HG02763 (cell line): ENCODE measurements at regions not wholly inside any gene's neighbourhood (a gene's known extent, or its start where the extent isn't known, plus 50 kb on each side); places are given as distances from the start of the nearest gene placed in this dataset.
"Not testable (repeated sequence)": the region's sequence is repeated elsewhere in the genome, so short reads cannot be mapped to it uniquely, and the experiment has no call there.

Source experiments
- ATAC-seq: cut with Tn5 transposase; IDR thresholded peaks from one replicate; pipeline ENCODE4 v1.9.1; 2021; ENCODE audit warnings: mild to moderate bottlenecking, moderate library complexity; ENCODE audit not compliant: unreplicated experiment

DNA sequence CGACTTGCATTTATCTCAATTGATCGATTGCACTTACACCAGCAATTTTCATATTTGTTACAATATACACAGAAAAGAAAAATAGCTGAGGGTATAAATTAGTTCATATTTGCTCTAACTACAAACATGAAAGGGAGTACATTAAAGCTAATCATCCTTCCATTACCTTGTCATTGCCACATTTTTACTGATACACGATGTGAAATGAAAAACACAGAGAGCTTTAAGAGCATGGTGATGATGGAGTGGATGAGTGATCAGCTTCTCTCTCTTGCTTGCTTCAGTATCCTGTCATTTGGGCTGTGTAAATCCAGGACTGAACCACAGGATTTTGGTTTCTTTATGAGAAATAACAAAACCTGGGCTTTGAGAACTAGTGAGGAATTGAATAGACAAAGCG lies 1207.5 kb upstream of the GOT2 start:
- ATAC-seq = no peak

DNA sequence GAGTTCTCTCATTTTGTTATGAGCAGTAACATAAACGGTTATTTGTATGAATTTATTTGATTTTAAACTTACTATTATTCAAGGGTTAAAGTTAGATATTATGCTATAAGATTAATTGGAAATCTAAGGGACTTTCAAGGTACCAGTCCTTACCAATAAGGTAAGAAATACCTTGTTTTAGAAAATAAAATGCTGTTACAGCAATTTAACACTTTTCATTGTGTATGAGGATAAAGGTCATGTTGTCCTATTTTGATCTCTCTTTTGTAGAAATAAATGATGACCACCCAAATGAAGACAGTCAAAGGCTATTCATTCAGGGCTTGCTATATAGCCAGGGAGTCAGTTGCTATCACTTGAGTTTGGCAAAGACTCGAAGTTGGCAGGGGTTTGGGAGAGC lies 1185.9 kb upstream of the GOT2 start:
- ATAC-seq = no peak

DNA sequence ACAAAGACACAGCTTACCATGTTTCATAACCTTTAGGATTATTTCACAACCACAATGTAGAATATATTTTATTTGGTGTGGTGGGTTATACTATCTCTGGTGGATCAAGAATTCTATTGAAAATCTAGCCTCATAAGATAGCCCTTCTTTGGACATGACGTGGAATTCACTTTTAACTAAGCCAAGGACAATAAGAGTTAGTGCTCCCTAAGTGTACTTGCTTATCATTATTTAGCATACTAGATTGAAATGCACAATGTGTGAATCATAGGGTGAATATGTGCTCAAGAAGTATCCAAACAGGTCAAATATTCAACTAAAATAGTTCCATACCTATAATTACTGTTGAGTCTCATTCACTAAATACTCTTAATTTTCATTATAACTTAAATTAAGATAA lies 1179.5 kb upstream of the GOT2 start:
- ATAC-seq = no peak

DNA sequence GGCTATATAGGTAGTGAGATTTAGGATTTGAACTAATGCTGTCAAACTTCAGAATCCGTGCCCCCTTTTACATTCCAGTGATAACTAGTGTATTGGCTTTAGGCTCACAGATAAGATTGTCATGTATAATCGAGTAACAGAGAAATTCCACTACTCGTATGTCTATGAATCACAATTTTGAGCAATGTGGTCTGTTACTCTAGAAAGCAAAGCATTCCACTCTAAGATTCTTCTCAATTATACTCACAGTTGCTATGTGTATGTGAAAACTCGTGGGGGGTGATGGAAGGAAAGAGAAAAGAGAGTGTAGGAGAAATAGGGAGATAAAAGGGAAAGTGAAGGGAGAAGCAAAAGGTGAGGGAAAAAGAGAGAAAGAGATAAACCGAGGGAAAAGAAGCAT lies 1175.1 kb upstream of the GOT2 start:
- ATAC-seq = no peak

DNA sequence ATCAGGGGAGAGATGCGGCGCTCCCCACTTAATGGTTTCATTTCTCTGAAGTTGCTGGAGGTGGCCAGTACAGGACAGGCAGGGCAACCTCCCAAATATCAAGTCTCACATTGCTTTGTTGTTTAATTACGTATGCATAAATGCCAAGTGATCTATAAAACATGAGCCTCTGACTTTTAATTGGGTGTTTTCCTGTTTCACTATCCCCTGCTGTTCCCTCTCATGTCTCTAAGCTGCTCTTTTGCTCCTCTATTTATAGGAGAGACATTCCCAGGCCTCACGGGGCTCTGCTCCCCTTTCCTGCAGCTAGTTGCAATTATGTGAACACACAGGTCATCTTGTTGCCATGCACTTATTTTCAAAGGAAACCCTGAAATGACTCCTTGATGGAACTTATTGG lies 1173.5 kb upstream of the GOT2 start:
- ATAC-seq = no peak

DNA sequence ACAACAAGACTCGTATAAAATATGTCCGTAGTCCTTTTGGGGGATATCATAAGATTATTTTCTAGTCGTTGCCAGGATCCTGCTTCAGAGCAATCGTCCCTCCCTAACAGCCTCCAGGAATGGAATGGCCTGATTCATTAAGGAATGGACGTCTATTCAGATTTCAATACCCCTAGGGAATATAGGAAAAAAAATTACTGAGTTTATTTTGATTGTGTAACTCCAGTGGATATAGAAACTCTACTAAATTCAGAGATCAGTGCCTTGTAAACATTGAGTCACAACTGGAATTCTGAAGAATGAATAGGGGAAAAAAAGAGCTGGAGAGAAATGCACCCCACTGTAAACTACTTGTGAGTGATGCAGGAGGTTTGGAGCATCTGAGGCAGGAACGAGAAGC lies 1171.5 kb upstream of the GOT2 start:
- ATAC-seq = no peak

DNA sequence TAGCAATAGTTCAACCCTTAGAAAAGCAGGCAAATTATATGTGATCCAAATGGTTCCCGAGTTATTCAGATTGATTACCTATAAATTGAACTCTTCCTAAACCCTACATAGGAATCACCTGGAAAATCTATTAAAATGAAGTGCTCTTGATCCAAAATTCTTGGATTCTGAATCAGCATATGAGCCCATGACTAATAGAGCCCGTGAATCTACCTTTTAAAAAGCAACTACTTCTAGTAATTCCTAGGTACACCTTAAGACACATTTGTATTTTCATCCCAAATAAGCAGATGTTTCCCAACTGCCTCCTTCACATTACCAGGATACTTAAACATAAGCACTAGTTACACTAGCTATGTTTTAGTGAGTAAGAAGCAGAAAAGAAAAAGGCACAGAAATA lies 1171.0 kb upstream of the GOT2 start:
- ATAC-seq = no peak

DNA sequence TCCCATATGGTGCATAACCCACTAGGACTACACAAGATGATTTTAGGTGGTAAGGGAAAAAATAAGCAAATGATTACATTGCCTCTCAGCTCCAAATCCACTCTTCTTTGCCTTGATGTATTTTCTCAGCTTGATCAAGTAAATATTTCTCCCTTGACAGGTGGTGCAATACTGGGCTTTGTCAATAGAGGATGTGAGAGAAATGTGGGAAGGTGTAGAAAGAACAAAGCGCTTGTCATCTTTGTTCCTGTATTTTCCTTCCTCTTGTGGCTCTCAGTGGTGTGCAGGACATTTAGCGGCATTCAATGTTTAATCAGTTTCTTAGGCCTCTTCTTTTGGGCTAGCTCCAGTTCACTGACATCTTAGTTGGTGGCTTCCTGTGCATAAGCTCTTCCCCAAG lies 1165.8 kb upstream of the GOT2 start:
- ATAC-seq = no peak

DNA sequence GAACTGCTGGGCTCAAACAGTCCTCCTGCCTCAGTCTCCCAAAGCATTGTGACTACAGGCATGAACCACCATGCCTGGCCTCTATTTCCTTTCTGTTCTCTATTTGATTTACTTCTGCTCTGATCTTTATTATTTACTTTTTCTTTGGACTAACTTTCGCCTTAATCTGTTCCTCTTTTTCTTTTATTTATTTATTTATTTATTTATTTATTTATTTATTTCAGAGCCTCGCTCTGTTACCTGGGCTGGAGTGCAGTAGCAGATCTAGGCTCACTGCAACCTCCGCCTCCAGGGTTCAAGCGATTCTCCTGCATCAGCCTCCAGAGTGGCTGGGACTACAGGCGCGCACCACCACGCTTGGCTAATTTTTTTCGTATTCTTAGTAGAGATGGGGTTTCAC lies 1158.3 kb upstream of the GOT2 start:
- ATAC-seq = no peak

DNA sequence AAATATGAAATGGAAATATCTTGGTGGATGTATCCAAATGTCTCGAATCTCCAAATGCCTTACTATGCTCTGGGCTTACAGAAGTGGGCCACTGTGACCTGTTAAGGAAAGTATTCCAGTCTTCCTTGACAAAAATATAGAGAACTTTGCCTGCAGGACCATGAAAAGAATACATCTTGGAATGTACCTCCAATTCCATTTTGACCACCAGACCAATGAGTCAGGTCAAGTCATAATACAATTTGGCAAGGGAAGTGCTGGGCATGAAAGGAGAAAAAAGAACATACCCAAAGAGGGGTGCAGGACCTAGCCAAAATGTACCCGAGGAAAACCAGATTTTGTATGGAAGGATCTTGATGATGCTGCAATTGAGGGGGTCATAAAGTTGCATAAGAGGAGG lies 1153.7 kb upstream of the GOT2 start:
- no peak for ATAC-seq

DNA sequence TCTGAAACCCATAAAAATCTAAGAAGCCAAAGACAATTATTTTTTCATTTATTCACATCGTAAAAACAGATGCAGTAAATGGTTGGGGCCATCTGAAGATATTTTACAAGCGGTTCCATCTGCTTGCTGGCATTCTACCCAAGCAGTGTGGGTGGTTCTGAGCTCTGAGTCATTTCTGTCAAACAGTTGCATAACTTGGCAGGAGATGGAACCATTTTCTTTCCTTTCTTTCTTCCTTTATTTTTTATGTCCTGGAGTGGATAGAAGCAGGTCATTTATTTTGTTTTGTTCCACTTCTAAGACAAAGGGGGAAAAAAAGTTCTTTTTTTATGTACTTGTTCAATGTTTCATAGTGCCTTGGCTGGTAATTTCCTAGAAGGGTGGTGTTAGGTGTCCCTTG lies 1151.9 kb upstream of the GOT2 start:
- no peak for ATAC-seq

DNA sequence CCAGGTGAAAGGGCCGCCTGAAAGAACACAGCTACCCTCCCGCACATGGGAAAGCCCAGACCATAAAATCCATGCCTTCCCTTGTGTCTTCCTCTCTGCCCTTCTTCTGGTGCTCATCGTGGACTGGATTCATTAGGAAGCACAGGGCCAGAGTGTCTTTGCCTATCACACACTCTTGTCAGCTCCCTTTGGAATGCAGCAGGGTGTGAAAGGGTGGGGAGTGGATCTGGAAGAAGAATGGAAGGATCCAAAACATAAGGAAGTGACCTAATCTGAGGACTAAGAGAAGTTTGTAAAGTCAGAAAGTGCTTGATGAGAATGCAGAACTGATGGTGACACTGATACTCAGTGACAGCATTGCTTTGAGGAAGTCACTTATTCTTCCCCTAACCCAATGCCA lies 1147.3 kb upstream of the GOT2 start:
- no peak for ATAC-seq

DNA sequence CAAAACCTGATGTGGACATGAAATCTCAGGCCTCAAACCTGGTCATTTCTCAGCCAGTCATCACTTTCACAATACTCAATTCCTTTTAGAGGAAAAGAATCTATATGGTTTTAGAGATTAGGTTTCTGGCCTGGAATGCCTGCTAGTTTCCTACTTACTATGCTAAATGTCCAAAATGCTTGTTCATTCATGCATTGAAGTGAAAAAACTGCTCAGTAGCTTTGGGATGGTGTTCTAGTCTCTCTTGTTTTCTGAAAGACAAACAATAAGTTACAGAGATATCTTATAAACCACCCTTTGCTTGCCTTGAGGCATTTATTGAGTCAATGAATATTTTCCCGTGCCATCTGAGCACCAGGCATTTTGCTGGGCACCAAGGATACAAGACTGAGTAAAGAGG lies 1146.5 kb upstream of the GOT2 start:
- ATAC-seq = no peak

DNA sequence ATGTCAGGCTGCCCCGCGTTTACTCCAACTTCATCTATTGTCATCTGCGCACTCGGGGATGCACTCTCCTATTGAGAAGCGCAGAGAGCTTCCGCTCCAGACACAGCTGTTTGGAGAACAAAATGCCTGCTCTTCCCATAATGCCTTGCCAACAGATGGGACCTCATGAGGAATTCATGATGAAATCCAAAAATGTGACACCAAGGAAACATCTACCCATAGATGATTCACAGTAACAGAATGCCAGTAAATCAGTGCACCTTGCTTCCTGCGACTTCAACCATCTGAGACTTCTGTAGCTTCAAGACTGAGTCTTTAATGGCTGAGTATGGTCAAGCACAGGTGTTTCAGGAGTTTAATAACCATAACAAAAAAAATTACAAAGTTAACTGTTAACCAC lies 1144.9 kb upstream of the GOT2 start:
- no peak for ATAC-seq

DNA sequence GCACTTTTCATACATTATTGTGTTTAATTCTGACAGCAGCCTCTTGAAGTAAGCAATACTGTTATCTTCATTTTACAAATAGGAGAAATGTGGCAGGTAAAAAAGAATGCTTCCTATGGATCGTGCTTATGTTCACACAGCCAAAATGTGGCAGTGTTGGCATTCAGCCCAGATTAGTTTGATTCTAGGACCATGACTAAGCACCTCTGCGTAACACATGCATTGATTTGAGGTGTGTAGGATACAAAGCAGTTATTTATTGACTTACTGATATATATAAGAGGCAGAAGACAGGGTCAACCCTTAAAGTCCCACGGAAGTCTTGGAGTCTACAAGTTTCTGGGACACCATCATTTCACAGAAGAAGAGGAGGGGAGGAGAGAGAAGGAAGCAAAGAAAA lies 1144.4 kb upstream of the GOT2 start:
- no peak for ATAC-seq

DNA sequence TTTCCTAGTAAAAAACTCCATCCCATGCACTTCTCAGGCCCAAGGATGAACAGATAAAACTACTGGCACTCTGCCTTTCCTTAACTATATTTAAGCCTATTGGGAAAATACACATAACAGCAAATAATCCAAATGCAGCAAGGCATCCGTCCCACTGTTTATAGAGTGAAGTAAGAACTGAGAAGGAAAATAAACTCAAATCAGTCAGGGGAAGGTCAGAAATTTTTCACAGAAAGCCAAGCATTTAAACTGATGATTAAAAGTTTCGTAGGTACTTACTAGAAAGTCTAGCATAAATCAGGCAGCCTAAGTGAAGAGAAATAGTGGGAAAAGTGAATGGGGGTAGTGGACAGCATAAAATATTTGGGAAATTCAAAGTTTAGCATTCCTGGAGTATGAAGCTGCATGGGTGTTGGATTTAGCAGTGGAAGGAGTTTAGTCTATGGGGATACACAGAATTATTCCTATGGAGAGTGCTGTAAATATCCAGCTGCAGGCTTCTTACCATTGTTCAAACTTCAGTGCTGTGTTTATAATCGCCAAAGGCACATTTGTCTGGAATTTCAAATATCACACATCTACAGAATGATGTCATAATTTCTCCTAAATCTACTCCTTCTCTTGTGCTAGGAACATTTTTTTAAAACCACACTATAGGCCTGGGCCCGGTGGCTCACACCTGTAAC lies 1131.0 kb upstream of the GOT2 start:
- ATAC-seq = no peak

DNA sequence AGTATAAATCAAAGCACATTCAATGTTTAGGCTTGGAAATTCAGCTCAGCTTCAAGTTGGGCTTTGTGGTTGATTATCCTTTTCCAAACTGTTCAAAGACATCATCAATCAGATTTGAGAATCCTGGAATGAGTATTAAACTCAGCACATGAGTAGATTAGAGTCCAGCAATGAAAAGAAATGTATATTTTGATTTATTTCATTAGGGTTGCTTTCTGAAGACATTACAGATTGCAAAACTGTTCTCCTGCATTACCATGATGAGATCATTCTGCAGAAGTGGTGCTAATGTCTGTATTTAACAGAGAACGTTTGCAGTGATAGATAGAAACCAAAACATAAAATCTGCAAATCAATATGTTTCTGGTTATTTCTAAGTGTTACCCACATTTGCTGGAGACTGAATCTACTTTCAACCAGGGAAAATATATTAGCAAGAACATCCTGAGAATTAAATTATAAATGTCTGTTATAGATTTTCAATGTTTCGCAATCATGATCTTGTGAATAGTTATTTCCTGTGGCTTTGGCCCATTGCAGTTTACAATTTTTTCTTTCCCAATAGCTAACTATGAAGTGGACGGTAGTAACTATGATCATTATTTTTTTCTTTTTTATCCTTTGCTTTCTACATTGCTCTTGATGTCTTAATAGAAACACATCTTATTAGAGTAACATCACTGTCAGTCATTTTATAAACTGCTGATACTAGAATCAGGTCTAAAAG lies 1125.7 kb upstream of the GOT2 start:
- ATAC-seq = no peak

DNA sequence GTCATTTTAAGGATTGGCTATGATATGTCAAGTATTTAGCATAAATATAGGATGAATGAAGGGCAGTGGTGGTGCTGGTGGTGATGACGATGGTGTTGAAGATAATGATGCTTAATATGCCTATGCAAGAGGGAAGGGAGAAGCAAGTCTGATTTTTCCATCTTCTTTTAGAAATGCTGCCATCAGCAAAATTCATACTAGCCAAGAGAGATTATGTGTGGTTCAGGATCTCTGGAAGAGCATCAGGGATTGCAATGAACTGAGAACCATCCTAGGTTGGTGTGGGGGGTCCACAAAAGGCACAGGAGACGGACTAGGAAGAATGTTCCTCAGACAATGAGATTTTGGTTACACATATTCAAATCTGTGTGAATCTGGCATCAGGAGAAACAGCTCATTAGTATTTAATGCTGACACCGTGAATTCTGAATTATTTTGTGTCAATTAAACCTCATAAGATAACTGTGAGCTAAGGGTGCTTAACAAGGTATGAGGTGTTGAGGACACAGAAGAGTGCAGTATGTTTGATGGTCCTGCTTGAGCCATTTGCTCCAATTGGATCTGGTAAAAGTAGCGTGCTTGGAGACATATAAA lies 1120.8 kb upstream of the GOT2 start:
- ATAC-seq = no peak

DNA sequence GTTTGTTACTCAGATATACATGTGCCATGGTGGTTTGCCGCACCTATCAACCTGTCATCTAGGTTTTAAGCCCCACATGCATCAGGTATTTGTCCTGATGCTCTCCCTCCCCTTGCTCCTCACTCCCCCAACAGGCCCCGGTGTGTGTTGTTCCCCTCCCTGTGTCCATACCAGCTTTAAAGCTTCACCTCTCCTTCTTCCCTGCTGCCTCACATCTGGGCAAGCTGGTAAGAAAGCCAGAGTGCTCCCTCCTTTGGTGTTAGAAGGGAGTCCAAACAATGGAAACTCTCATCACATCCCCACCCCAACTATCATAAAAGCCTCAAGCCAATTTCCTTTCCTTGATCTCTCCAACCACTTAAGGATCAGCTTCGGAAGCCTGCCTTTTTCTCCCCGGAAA lies 1115.6 kb upstream of the GOT2 start:
- ATAC-seq = no peak

DNA sequence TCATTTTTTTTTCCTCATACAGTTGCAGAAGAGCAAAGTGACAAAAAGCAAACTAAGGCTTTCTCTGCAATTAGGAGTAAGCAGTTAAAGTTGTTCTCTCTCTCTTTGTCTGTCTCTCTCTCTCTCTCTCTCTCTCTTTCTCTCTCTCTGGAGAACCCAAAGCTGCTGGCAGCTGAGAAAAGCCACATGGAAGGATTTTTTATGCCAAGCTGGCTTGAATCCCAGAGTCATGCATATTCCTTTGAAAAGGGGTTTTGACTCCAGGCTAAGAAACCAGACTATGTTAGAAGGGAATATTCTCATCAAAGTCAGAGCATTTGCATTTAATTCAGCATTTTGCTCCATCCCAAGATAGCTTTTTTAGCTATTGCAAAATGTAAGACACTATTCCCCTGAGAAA lies 1114.2 kb upstream of the GOT2 start:
- no peak for ATAC-seq

DNA sequence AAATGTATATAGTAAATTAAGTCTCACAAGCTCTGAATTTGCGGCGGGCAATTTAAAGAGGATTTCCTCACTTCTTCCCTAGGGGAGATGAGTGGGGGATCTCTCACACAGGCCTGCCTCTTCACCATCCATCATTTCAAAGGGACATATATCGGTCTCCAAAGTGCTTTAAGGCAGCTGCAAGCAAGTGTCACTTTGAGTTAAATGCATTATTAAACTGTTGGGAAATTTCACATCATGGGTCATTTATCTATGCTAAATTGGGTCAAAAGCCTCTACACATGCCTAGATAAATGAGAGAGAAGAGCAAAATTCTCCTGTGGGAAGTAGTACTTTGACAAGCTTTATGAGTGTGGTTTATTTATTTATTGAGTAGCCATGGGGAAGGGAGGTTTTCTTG lies 1106.1 kb upstream of the GOT2 start:
- ATAC-seq = no peak

DNA sequence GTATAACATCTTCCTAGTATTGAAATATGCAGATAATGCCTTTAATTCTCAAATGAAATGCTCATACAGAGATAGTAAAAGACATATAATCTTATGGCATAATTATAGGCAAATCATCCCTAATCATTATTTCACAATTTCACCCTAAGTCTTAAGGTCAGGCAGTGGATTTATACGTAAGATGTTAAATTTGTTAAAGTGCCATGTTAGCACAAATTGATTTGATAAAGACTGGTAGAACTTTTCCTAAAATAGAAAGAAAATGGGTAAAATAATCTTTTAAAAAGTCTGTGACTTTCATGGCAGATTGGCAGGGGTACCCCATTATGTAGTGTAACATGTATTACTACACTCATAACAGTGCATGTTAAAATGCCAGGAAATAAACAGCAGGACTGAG lies 1092.7 kb upstream of the GOT2 start:
- no peak for ATAC-seq

DNA sequence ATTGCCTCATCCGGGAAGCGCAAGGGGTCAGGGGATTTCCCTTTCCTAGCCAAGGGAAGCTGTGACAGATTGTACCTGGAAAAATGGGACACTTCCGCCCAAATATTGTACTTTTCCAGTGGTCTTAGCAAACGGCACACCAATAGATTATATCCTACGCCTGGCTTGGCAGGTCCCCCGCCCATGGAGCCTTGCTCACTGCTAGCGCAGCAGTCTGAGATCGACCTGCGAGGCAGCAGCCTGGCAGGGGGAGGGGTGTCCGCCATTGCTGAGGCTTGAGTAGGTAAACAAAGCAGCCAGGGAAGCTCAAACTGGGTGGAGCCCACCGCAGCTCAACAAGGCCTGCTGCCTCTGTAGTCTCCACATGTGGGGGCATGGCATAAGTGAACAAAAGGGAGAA lies 1075.4 kb upstream of the GOT2 start:
- not testable (repeated sequence) for ATAC-seq
